GM12891 (cell line): ENCODE measurements at regions not wholly inside any gene's neighbourhood (a gene's known extent, or its start where the extent isn't known, plus 50 kb on each side); places are given as distances from the start of the nearest gene placed in this dataset.

Source experiments
- POLR2A ChIP-seq: IDR thresholded peaks from 2 replicates; pipeline ENCODE4 v1.6.1; 2011; ENCODE audit warnings: low read depth, low read length, control low read depth
- SPI1 ChIP-seq: IDR thresholded peaks from 2 replicates; pipeline ENCODE4 v1.6.1; 2011; ENCODE audit warnings: low read depth, low read length, control low read depth
- TAF1 ChIP-seq: IDR thresholded peaks from 2 replicates; pipeline ENCODE4 v1.6.1; 2011; ENCODE audit warnings: low read depth, low read length, control low read depth

DNA sequence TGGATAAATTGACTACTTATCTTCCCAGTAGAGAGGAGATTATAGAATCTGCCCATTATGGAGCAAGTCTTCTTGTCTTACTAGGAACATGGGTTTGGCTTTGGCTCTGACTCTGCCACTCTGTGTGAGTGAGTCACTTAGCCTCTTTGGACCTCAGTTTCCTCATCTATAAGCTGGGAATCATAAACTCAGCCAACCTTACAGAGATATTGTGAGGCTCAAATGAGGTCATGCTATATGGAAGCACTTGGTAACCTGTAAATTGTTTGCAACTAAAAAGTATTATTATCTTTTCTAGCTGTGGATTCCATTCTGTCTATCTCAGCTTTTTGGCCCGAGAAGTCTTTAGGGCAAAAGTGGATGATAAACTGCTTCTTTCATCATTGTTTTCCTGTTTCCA lies 186.8 kb upstream of the TSC22D1 start:
- TF ChIP-seq SPI1 (no peak), POLR2A (no peak), TAF1 (no peak)
